ENCODE measurements at regions not wholly inside any gene's neighbourhood (a gene's known extent, or its start where the extent isn't known, plus 50 kb on each side); places are given as distances from the start of the nearest gene placed in this dataset.

DNA sequence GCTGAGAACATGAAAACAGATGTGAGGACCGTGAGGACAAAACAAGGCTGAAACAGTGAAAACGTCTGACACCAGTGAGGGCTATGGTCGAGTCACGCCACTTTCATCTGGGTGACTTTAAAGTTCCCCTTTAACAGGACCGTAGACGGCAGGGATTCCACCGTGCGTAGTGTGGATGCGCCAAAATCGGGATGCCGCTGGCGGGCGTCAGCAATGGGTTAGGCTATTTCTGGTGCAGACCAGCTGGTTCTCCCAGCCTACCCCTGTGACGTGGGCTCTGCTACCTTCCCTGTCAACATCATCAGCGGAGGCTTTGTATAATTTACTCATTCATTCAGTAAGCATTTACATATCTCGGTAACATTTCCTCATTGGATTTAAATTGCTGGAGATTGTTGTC lies 246.6 kb upstream of the AJAP1 start:
- DNase-seq (ENCODE audit: extremely low spot score) = no peak
- ChIA-PET CTCF (no interaction called here), POLR2A (no interaction called here)
- TF ChIP-seq FOXK2 (IDR thresholded peaks at IDR 0.05) (no peak), ELF4 (IDR thresholded peaks at IDR 0.05) (no peak)
- TF ChIP-seq, protein P1, sequence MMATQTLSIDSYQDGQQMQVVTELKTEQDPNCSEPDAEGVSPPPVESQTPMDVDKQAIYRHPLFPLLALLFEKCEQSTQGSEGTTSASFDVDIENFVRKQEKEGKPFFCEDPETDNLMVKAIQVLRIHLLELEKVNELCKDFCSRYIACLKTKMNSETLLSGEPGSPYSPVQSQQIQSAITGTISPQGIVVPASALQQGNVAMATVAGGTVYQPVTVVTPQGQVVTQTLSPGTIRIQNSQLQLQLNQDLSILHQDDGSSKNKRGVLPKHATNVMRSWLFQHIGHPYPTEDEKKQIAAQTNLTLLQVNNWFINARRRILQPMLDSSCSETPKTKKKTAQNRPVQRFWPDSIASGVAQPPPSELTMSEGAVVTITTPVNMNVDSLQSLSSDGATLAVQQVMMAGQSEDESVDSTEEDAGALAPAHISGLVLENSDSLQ (IDR thresholded peaks at IDR 0.05) = no peak

GRCh38 chr1:4408380-4408779 lies 246.0 kb upstream of the AJAP1 start:
- no peak for TF ChIP-seq CTBP1 (IDR thresholded peaks at IDR 0.05; ENCODE audit: borderline replicate concordance)
- no peak for TF ChIP-seq FOXA1 (IDR thresholded peaks at IDR 0.05)
- TF ChIP-seq FOXK2 (IDR thresholded peaks at IDR 0.05) = no peak
- TF ChIP-seq SUZ12 (IDR thresholded peaks at IDR 0.05) = no peak
- TF ChIP-seq ARNT (IDR thresholded peaks at IDR 0.05) = no peak
- no peak for TF ChIP-seq L3MBTL2 (conservative IDR thresholded peaks at IDR 0.05)
- TF ChIP-seq HDGF (IDR thresholded peaks at IDR 0.05; ENCODE audit: borderline replicate concordance) = no peak
- TF ChIP-seq SP1 (IDR thresholded peaks at IDR 0.05) = no peak
- TF ChIP-seq NFRKB (IDR thresholded peaks at IDR 0.05) = no peak
- TF ChIP-seq, protein P1 (IDR thresholded peaks at IDR 0.05) = no peak
- no peak for TF ChIP-seq FOXM1 (IDR thresholded peaks at IDR 0.05; ENCODE audit: borderline replicate concordance)
- TF ChIP-seq TARDBP (IDR thresholded peaks at IDR 0.05) = no peak
- TF ChIP-seq BHLHE40 (IDR thresholded peaks at IDR 0.05; ENCODE audit: borderline replicate concordance) = no peak
- no peak for TF ChIP-seq LEF1 (IDR thresholded peaks at IDR 0.05; ENCODE audit: borderline replicate concordance)
- TF ChIP-seq ZNF384 (IDR thresholded peaks at IDR 0.05) = no peak
- TF ChIP-seq ELF4 (IDR thresholded peaks at IDR 0.05) = no peak
- no peak for DNase-seq (ENCODE audit: extremely low spot score)
- POLR2A ChIA-PET = no interaction called here

GRCh38 chr1:4411862-4412261 lies 242.5 kb upstream of the AJAP1 start:
- ChIA-PET POLR2A (no interaction called here), CTCF (no interaction called here)
- no peak for DNase-seq (ENCODE audit: extremely low spot score)
- TF ChIP-seq, protein P1 (IDR thresholded peaks at IDR 0.05) = no peak
- TF ChIP-seq NFRKB (IDR thresholded peaks at IDR 0.05) = no peak
- TF ChIP-seq TARDBP (IDR thresholded peaks at IDR 0.05) = no peak
- TF ChIP-seq BHLHE40 (IDR thresholded peaks at IDR 0.05; ENCODE audit: borderline replicate concordance) = no peak
- no peak for TF ChIP-seq ELF4 (IDR thresholded peaks at IDR 0.05)

More at GRCh38 chr1:4408380-4408779, 246.0 kb upstream of the AJAP1 start:
- CTCF ChIA-PET = no interaction called here

- DNase-seq (ENCODE audit: extremely low spot score) = no peak
- CTCF ChIA-PET = interaction anchor here (0.7 kb wide), 1 partner anchor 449 kb away, joined by 3 read pairs; no protein-coding TSS in a partner anchor
- TF ChIP-seq NFRKB (IDR thresholded peaks at IDR 0.05) = no peak
- no peak for TF ChIP-seq SP1 (IDR thresholded peaks at IDR 0.05)
- TF ChIP-seq L3MBTL2 (conservative IDR thresholded peaks at IDR 0.05) = no peak
- no peak for TF ChIP-seq FOXM1 (IDR thresholded peaks at IDR 0.05; ENCODE audit: borderline replicate concordance)
- TF ChIP-seq CTBP1 (IDR thresholded peaks at IDR 0.05; ENCODE audit: borderline replicate concordance) = no peak
- no peak for TF ChIP-seq ELF4 (IDR thresholded peaks at IDR 0.05)
- TF ChIP-seq BHLHE40 (IDR thresholded peaks at IDR 0.05; ENCODE audit: borderline replicate concordance) = no peak
- no peak for TF ChIP-seq ZNF384 (IDR thresholded peaks at IDR 0.05)
- no peak for TF ChIP-seq LEF1 (IDR thresholded peaks at IDR 0.05; ENCODE audit: borderline replicate concordance)
- no peak for TF ChIP-seq FOXA1 (IDR thresholded peaks at IDR 0.05)
- TF ChIP-seq TARDBP (IDR thresholded peaks at IDR 0.05) = no peak
- no peak for TF ChIP-seq HDGF (IDR thresholded peaks at IDR 0.05; ENCODE audit: borderline replicate concordance)
- no peak for TF ChIP-seq SUZ12 (IDR thresholded peaks at IDR 0.05)
- POLR2A ChIA-PET = no interaction called here
Observed at GRCh38 chr1:4415476-4415875, 238.9 kb upstream of the AJAP1 start.

DNA sequence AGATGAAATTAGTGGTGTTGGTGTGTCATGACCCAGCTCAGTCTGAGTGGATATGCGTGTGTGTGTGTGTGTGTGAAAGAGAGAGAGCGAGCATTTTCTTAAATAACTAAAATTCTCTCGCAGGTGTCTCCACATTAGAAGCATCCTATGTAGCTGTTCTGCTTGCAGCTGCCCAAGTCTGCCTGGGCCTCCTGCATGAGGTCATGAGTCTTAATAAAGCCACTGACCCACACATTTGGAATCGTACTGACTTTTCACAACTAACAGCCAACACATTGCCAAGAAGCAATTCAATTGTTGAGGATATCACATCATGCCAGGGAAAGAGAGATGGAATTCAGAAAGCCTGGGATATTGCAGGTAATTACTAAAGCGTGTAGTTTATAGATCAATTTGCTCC lies 238.2 kb upstream of the AJAP1 start:
- ChIA-PET POLR2A (no interaction called here), CTCF (interaction anchor here (0.7 kb wide), 1 partner anchor 450 kb away, joined by 3 read pairs; no protein-coding TSS in a partner anchor)
- TF ChIP-seq LEF1 (IDR thresholded peaks at IDR 0.05; ENCODE audit: borderline replicate concordance) (no peak), FOXA1 (IDR thresholded peaks at IDR 0.05) (no peak), SP1 (IDR thresholded peaks at IDR 0.05) (no peak), TARDBP (IDR thresholded peaks at IDR 0.05) (no peak), CTBP1 (IDR thresholded peaks at IDR 0.05; ENCODE audit: borderline replicate concordance) (no peak), BHLHE40 (IDR thresholded peaks at IDR 0.05; ENCODE audit: borderline replicate concordance) (no peak), FOXM1 (IDR thresholded peaks at IDR 0.05; ENCODE audit: borderline replicate concordance) (no peak), NFRKB (IDR thresholded peaks at IDR 0.05) (no peak), FOXK2 (IDR thresholded peaks at IDR 0.05) (no peak), L3MBTL2 (conservative IDR thresholded peaks at IDR 0.05) (no peak), ZNF384 (IDR thresholded peaks at IDR 0.05) (no peak), HDGF (IDR thresholded peaks at IDR 0.05; ENCODE audit: borderline replicate concordance) (no peak), ELF4 (IDR thresholded peaks at IDR 0.05) (no peak)
- TF ChIP-seq, protein P1 (IDR thresholded peaks at IDR 0.05) = no peak
- DNase-seq (ENCODE audit: extremely low spot score) = no peak

- DNase-seq (ENCODE audit: extremely low spot score) = no peak
- POLR2A ChIA-PET = no interaction called here
- CTCF ChIA-PET = no interaction called here
- TF ChIP-seq TARDBP (IDR thresholded peaks at IDR 0.05) (no peak), NFRKB (IDR thresholded peaks at IDR 0.05) (no peak), FOXA1 (IDR thresholded peaks at IDR 0.05) (no peak), LEF1 (IDR thresholded peaks at IDR 0.05; ENCODE audit: borderline replicate concordance) (no peak), ARNT (IDR thresholded peaks at IDR 0.05) (no peak), ELF4 (IDR thresholded peaks at IDR 0.05) (no peak), BHLHE40 (IDR thresholded peaks at IDR 0.05; ENCODE audit: borderline replicate concordance) (no peak), HDGF (IDR thresholded peaks at IDR 0.05; ENCODE audit: borderline replicate concordance) (no peak), FOXM1 (IDR thresholded peaks at IDR 0.05; ENCODE audit: borderline replicate concordance) (no peak), L3MBTL2 (conservative IDR thresholded peaks at IDR 0.05) (no peak), SUZ12 (IDR thresholded peaks at IDR 0.05) (no peak), FOXK2 (IDR thresholded peaks at IDR 0.05) (no peak), ZNF384 (IDR thresholded peaks at IDR 0.05) (no peak), SP1 (IDR thresholded peaks at IDR 0.05) (no peak), CTBP1 (IDR thresholded peaks at IDR 0.05; ENCODE audit: borderline replicate concordance) (no peak)
- TF ChIP-seq, protein P1 (IDR thresholded peaks at IDR 0.05) = no peak
Observed at GRCh38 chr1:4418021-4418420, 236.4 kb upstream of the AJAP1 start.
